ENCODE measurements at regions not wholly inside any gene's neighbourhood (a gene's known extent, or its start where the extent isn't known, plus 50 kb on each side); places are given as distances from the start of the nearest gene placed in this dataset.
"Not testable (repeated sequence)": the region's sequence is repeated elsewhere in the genome, so short reads cannot be mapped to it uniquely, and the experiment has no call there.

- H3K36me3 ChIP-seq (ENCODE audit: control insufficient read depth in 2 of 4, insufficient read depth in 4 of 4, low read length in 3 of 4); H3K4me2 ChIP-seq (ENCODE audit: insufficient read depth in 1 of 2, low read depth in 2 of 2, low read length in 2 of 2); H4K8ac ChIP-seq (ENCODE audit: extremely low read depth, insufficient read depth, low read length); DNase-seq (ENCODE audit: low read depth in 1 of 2, low spot score in 2 of 2); H2AK5ac ChIP-seq (ENCODE audit: low read depth, low read length); FAIRE-seq; H3K23ac ChIP-seq (ENCODE audit: insufficient read length); H2AFZ ChIP-seq (ENCODE audit: low read length); H2BK12ac ChIP-seq (ENCODE audit: low read depth, low read length); H3K27me3 ChIP-seq (replicated peaks in 1 of 4; ENCODE audit: control insufficient read depth in 3 of 4, extremely low read depth in 1 of 4, insufficient read depth in 3 of 4, low read length in 3 of 4); H3K79me2 ChIP-seq (ENCODE audit: control insufficient read depth in 1 of 2, insufficient read depth in 2 of 2, low read length in 2 of 2); H3K27ac ChIP-seq (ENCODE audit: low read depth, low read length); H3K9ac ChIP-seq (replicated peaks in 1 of 4; ENCODE audit: extremely low read depth in 1 of 4, low read depth in 3 of 4, low read length in 3 of 4); H2BK20ac ChIP-seq (ENCODE audit: low read length); H3K56ac ChIP-seq (replicated peaks; ENCODE audit: insufficient read length, low read depth, low read length); H3K18ac ChIP-seq (ENCODE audit: extremely low read depth, low read length); H3K4ac ChIP-seq (replicated peaks; ENCODE audit: insufficient read length, low read depth, low read length); H3K23me2 ChIP-seq (ENCODE audit: low read depth, low read length); H2BK15ac ChIP-seq (ENCODE audit: low read length); H3K14ac ChIP-seq (ENCODE audit: insufficient read length); H2BK5ac ChIP-seq (ENCODE audit: low read depth, low read length); H4K5ac ChIP-seq (ENCODE audit: insufficient read length, low read depth, low read length); H3K4me3 ChIP-seq (ENCODE audit: extremely low read depth in 1 of 4, insufficient read depth in 2 of 4, low read depth in 3 of 4, low read length in 4 of 4); H4K91ac ChIP-seq (replicated peaks; ENCODE audit: insufficient read length, low read length); H2BK120ac ChIP-seq (replicated peaks; ENCODE audit: low read depth, low read length); CTCF ChIA-PET (ENCODE audit: partially characterized antibody); POLR2A ChIA-PET (ENCODE audit: partially characterized antibody); H3K79me1 ChIP-seq (ENCODE audit: low read depth, low read length); H4K20me1 ChIP-seq (replicated peaks in 1 of 2; ENCODE audit: control insufficient read depth in 1 of 2, insufficient read depth in 2 of 2, low read length in 2 of 2); H3K4me1 ChIP-seq (replicated peaks in 1 of 4; ENCODE audit: control insufficient read depth in 3 of 4, insufficient read depth in 4 of 4, low read length in 3 of 4): not testable (repeated sequence)
- peaks cover 10 to 64% of the 10 kb centered on the region in 2 experiments for H3K9me3 ChIP-seq (ENCODE audit: insufficient read depth in 2 of 2, low read depth in 1 of 2, low read length in 1 of 2)
- WGBS, 2 experiments (ENCODE audit: extremely low coverage in 1 of 2, insufficient coverage in 1 of 2, insufficient read length in 1 of 2, insufficient replicate concordance in 2 of 2, low coverage in 1 of 2, low lambda C conversion rate in 2 of 2, missing lambda C conversion rate in 1 of 2), result 61% methylated on average over 6 of the region's 8 CpGs; no CpG with 5 or more reads in 1 of the 2 experiments
Measured at GRCh38 chr15:20246624-20247023, 295.0 kb downstream of the GOLGA6L6 start.

GRCh38 chr15:20245856-20246255 is 295.7 kb downstream of the GOLGA6L6 start:
- H3K27me3 ChIP-seq (replicated peaks in 1 of 4; ENCODE audit: control insufficient read depth in 3 of 4, extremely low read depth in 1 of 4, insufficient read depth in 3 of 4, low read length in 3 of 4); H2BK20ac ChIP-seq (ENCODE audit: low read length); H3K4ac ChIP-seq (replicated peaks; ENCODE audit: insufficient read length, low read depth, low read length); H3K4me2 ChIP-seq (ENCODE audit: insufficient read depth in 1 of 2, low read depth in 2 of 2, low read length in 2 of 2); H2BK5ac ChIP-seq (ENCODE audit: low read depth, low read length); H3K4me1 ChIP-seq (replicated peaks in 1 of 4; ENCODE audit: control insufficient read depth in 3 of 4, insufficient read depth in 4 of 4, low read length in 3 of 4); H3K23ac ChIP-seq (ENCODE audit: insufficient read length); H3K36me3 ChIP-seq (ENCODE audit: control insufficient read depth in 2 of 4, insufficient read depth in 4 of 4, low read length in 3 of 4); H3K18ac ChIP-seq (ENCODE audit: extremely low read depth, low read length); H3K4me3 ChIP-seq (ENCODE audit: extremely low read depth in 1 of 4, insufficient read depth in 2 of 4, low read depth in 3 of 4, low read length in 4 of 4); POLR2A ChIA-PET (ENCODE audit: partially characterized antibody); H4K8ac ChIP-seq (ENCODE audit: extremely low read depth, insufficient read depth, low read length); CTCF ChIA-PET (ENCODE audit: partially characterized antibody); FAIRE-seq; H3K27ac ChIP-seq (ENCODE audit: low read depth, low read length); H3K23me2 ChIP-seq (ENCODE audit: low read depth, low read length); H4K5ac ChIP-seq (ENCODE audit: insufficient read length, low read depth, low read length); H3K79me1 ChIP-seq (ENCODE audit: low read depth, low read length); H2BK15ac ChIP-seq (ENCODE audit: low read length); H2BK120ac ChIP-seq (replicated peaks; ENCODE audit: low read depth, low read length); H3K9ac ChIP-seq (replicated peaks in 1 of 4; ENCODE audit: extremely low read depth in 1 of 4, low read depth in 3 of 4, low read length in 3 of 4); DNase-seq (ENCODE audit: low read depth in 1 of 2, low spot score in 2 of 2); H3K14ac ChIP-seq (ENCODE audit: insufficient read length); H2AFZ ChIP-seq (ENCODE audit: low read length); H3K56ac ChIP-seq (replicated peaks; ENCODE audit: insufficient read length, low read depth, low read length); H3K79me2 ChIP-seq (ENCODE audit: control insufficient read depth in 1 of 2, insufficient read depth in 2 of 2, low read length in 2 of 2); H2BK12ac ChIP-seq (ENCODE audit: low read depth, low read length); H4K91ac ChIP-seq (replicated peaks; ENCODE audit: insufficient read length, low read length); H4K20me1 ChIP-seq (replicated peaks in 1 of 2; ENCODE audit: control insufficient read depth in 1 of 2, insufficient read depth in 2 of 2, low read length in 2 of 2); H2AK5ac ChIP-seq (ENCODE audit: low read depth, low read length): not testable (repeated sequence)
- peaks cover 10 to 59% of the 10 kb centered on the region in 2 experiments for H3K9me3 ChIP-seq (ENCODE audit: insufficient read depth in 2 of 2, low read depth in 1 of 2, low read length in 1 of 2)
- 87% methylated on average over 3 of the region's 3 CpGs; no CpG with 5 or more reads in 1 of the 2 experiments for WGBS, 2 experiments (ENCODE audit: extremely low coverage in 1 of 2, insufficient coverage in 1 of 2, insufficient read length in 1 of 2, insufficient replicate concordance in 2 of 2, low coverage in 1 of 2, low lambda C conversion rate in 2 of 2, missing lambda C conversion rate in 1 of 2)
